Aorta (tissue), 5 donors: ENCODE measurements at regions not wholly inside any gene's neighbourhood (a gene's known extent, or its start where the extent isn't known, plus 50 kb on each side); places are given as distances from the start of the nearest gene placed in this dataset.

Experiments used
- ATAC-seq: fragments of 200-7000 bp; cut with Tn5 transposase; one replicate; pipeline ENCODE4 v1.9.1; 2022; ENCODE audit warnings: moderate library complexity; ENCODE audit not compliant: low FRiP score
- DNase-seq, 2 donors: peaks; one replicate each; pipeline ENCODE4 v3.0.0-alpha.2; 2020
- H3K27ac ChIP-seq, 2 donors: one replicate each; pipeline ENCODE4 v1.5.1; 2013; ENCODE audit warnings: low read length in 2 of 2, mild to moderate bottlenecking in 2 of 2, moderate library complexity in 2 of 2, control low read depth in 1 of 2, inconsistent platforms in 1 of 2, low read depth in 1 of 2
- H3K27me3 ChIP-seq, 2 donors: one replicate each; pipeline ENCODE4 v1.6.1; 2013; ENCODE audit warnings: control low read depth in 1 of 2, low read length in 1 of 2, mild to moderate bottlenecking in 1 of 2, moderate library complexity in 1 of 2; ENCODE audit not compliant: insufficient read depth in 2 of 2, control insufficient read depth in 1 of 2
- H3K36me3 ChIP-seq, 2 donors: one replicate each; pipeline ENCODE4 v1.6.1; 2013; ENCODE audit warnings: control low read depth in 1 of 2, low read length in 1 of 2, mild to moderate bottlenecking in 1 of 2; ENCODE audit not compliant: insufficient read depth in 2 of 2, control insufficient read depth in 1 of 2
- H3K4me1 ChIP-seq, 2 donors: one replicate each; pipeline ENCODE4 v1.6.1; 2013; ENCODE audit warnings: low read length in 2 of 2, control low read depth in 1 of 2, mild to moderate bottlenecking in 1 of 2, moderate library complexity in 1 of 2; ENCODE audit not compliant: insufficient read depth in 2 of 2, control insufficient read depth in 1 of 2
- H3K4me3 ChIP-seq, 2 donors: one replicate each; pipeline ENCODE4 v1.5.1; 2013; ENCODE audit warnings: low read length in 2 of 2, control low read depth in 1 of 2, mild to moderate bottlenecking in 1 of 2
- H3K9me3 ChIP-seq: one replicate; pipeline ENCODE4 v1.6.1; 2013; ENCODE audit warnings: mild to moderate bottlenecking, low read length; ENCODE audit not compliant: control insufficient read depth
- WGBS, 2 donors: extraction: QIAGEN DNeasy Blood & Tissue Kit; methylation state at CpG; one replicate each; pipeline ENCODE4 v1.1.7; 2013; 5-methylcytosine and 5-hydroxymethylcytosine counted together
- intact Hi-C, 2 donors: fragments of 100-400 bp; cut with DNase I; formaldehyde crosslinking; loops; one replicate each; pipeline versions ENCODE4 v1.14.2 to v1.15.0; 2022
- donor health status: healthy with polysubstance abuse.
- donor health status: Bipolar disorder and iron deficiency.
- donor health status: DM: no; HTN: no; CAD: no.
- donor health status: DM: no; HTN: no; CAD: no.
- donor health status: DM: yes; HTN: yes; CAD: no.

GRCh38 chr1:67583462-67583950 is 101.5 kb upstream of the GADD45A start:
- H3K36me3 ChIP-seq = no peaks in the 10 kb centered on the region
- no peak overlapping the region for H3K4me3 ChIP-seq
- H3K27me3 ChIP-seq = no peaks in the 10 kb centered on the region
- peak overlapping the region; percentile 69 to 73 for H3K27ac ChIP-seq
- peaks cover 3 to 5% of the 10 kb centered on the region in 2 donors for H3K4me1 ChIP-seq
- no peak for ATAC-seq
- 16 to 18% methylated on average over 2 of the region's 2 CpGs for WGBS, 2 donors
- intact Hi-C loops = no loop called here
- no peaks in the 10 kb centered on the region for H3K9me3 ChIP-seq
- no peak for DNase-seq

- 28 to 40% methylated on average over 6 of the region's 6 CpGs for WGBS, 2 donors
- Histone ChIP-seq H3K36me3 (no peaks in the 10 kb centered on the region), H3K4me1 (peaks cover 3 to 5% of the 10 kb centered on the region in 2 donors), H3K27ac (peak overlapping the region in 1 of 2 donors; percentile 79), H3K4me3 (no peak overlapping the region), H3K27me3 (no peaks in the 10 kb centered on the region), H3K9me3 (no peaks in the 10 kb centered on the region)
- intact Hi-C loops = no loop called here
- DNase-seq = peak; percentile 77 to 81
- ATAC-seq = no peak
Observed at GRCh38 chr1:67584938-67585337, 100.1 kb upstream of the GADD45A start.

- Histone ChIP-seq H3K27me3 (no peaks in the 10 kb centered on the region), H3K9me3 (no peaks in the 10 kb centered on the region), H3K36me3 (no peaks in the 10 kb centered on the region), H3K4me3 (no peak overlapping the region), H3K27ac (peak overlapping the region; percentile 34 to 46), H3K4me1 (peaks cover 3 to 5% of the 10 kb centered on the region in 2 donors)
- DNase-seq = no peak
- WGBS, 2 donors = 23 to 36% methylated on average over 5 of the region's 5 CpGs
- peak; percentile 21 for ATAC-seq
- intact Hi-C loops = no loop called here
Observed at GRCh38 chr1:67586596-67586995, 98.4 kb upstream of the GADD45A start.

- Histone ChIP-seq H3K27me3 (no peaks in the 10 kb centered on the region), H3K4me3 (no peak overlapping the region), H3K27ac (peak overlapping the region; percentile 10 to 74), H3K4me1 (peaks cover 3 to 5% of the 10 kb centered on the region in 2 donors), H3K36me3 (no peaks in the 10 kb centered on the region), H3K9me3 (no peaks in the 10 kb centered on the region)
- DNase-seq (no peak), ATAC-seq (no peak)
- 13 to 24% methylated on average over 9 of the region's 9 CpGs for whole genome bisulfite sequencing, 2 donors
- intact Hi-C loops = no loop called here
Observed at GRCh38 chr1:67588178-67588855, 96.7 kb upstream of the GADD45A start.

- no peak overlapping the region for H3K4me3 ChIP-seq
- H3K27ac ChIP-seq = peak overlapping the region; percentile 56 to 89
- H3K9me3 ChIP-seq = no peaks in the 10 kb centered on the region
- DNase-seq = no peak
- no peak for ATAC-seq
- H3K27me3 ChIP-seq = no peaks in the 10 kb centered on the region
- intact Hi-C loops = no loop called here
- 78 to 81% methylated on average over 8 of the region's 8 CpGs for WGBS, 2 donors
- H3K36me3 ChIP-seq = no peaks in the 10 kb centered on the region
- H3K4me1 ChIP-seq = peaks cover 3 to 5% of the 10 kb centered on the region in 2 donors
Observed at GRCh38 chr1:67589519-67590233, 95.3 kb upstream of the GADD45A start.

GRCh38 chr1:67590329-67590728 is 94.7 kb upstream of the GADD45A start:
- DNase-seq (peak in 1 of 2 donors; percentile 68), ATAC-seq (peak; percentile 77)
- Histone ChIP-seq H3K27ac (peak overlapping the region; percentile 59 to 89), H3K9me3 (no peaks in the 10 kb centered on the region), H3K4me1 (peaks cover 3 to 5% of the 10 kb centered on the region in 2 donors), H3K4me3 (no peak overlapping the region), H3K27me3 (no peaks in the 10 kb centered on the region), H3K36me3 (no peaks in the 10 kb centered on the region)
- intact Hi-C loops = no loop called here
- 0 to 5% methylated on average over 3 of the region's 3 CpGs for WGBS, 2 donors

GRCh38 chr1:67594764-67595163 is 90.2 kb upstream of the GADD45A start:
- Histone ChIP-seq H3K4me1 (no peaks in the 10 kb centered on the region), H3K27ac (no peak overlapping the region), H3K27me3 (no peaks in the 10 kb centered on the region), H3K4me3 (no peak overlapping the region), H3K36me3 (no peaks in the 10 kb centered on the region), H3K9me3 (no peaks in the 10 kb centered on the region)
- DNase-seq (no peak), ATAC-seq (no peak)
- WGBS, 2 donors = 94 to 95% methylated on average over 2 of the region's 2 CpGs
- intact Hi-C loops = no loop called here

GRCh38 chr1:67596674-67597073 is 88.3 kb upstream of the GADD45A start:
- Histone ChIP-seq H3K4me3 (no peak overlapping the region), H3K9me3 (no peaks in the 10 kb centered on the region), H3K27ac (no peak overlapping the region), H3K36me3 (no peaks in the 10 kb centered on the region), H3K4me1 (no peaks in the 10 kb centered on the region), H3K27me3 (no peaks in the 10 kb centered on the region)
- intact Hi-C loops = no loop called here
- WGBS, 2 donors = 60 to 69% methylated on average over 3 of the region's 3 CpGs
- ATAC-seq (no peak), DNase-seq (no peak)

GRCh38 chr1:67597336-67597735 is 87.7 kb upstream of the GADD45A start:
- intact Hi-C loops = no loop called here
- WGBS, 2 donors = 90 to 91% methylated on average over 3 of the region's 3 CpGs
- Histone ChIP-seq H3K9me3 (no peaks in the 10 kb centered on the region), H3K4me3 (no peak overlapping the region), H3K27ac (no peak overlapping the region), H3K4me1 (no peaks in the 10 kb centered on the region), H3K36me3 (no peaks in the 10 kb centered on the region), H3K27me3 (no peaks in the 10 kb centered on the region)
- no peak for DNase-seq
- ATAC-seq = no peak
